GM19467 (cell line): ENCODE measurements at regions not wholly inside any gene's neighbourhood (a gene's known extent, or its start where the extent isn't known, plus 50 kb on each side); places are given as distances from the start of the nearest gene placed in this dataset.

ENCODE experiments used
- ATAC-seq: cut with Tn5 transposase; IDR thresholded peaks from one replicate; pipeline ENCODE4 v1.9.1; 2021; ENCODE audit warnings: mild to moderate bottlenecking, moderate library complexity; ENCODE audit not compliant: unreplicated experiment

DNA sequence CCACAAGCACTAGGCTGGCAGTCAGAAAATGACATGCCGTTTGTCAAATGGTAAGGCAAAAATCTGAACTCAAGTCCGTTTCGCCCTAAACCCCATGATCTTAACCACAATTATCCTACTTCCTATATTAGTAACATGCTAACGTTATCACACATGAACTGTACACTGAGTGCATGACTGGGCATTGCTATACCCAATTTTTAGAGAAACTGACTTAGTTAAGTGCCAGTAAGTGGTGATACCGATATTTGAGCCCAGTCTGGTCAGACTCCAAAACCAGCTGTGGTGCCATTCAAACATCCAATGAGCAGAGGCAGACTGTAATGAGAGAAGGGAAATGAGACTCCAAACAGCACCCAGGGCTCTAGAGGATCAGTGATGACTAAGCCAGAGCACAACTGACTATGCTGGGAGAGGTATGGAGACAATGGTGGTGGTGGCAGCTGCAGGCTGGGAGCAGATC, 311.7 kb upstream of the PKDCC start:
- ATAC-seq, result peak; percentile 83

DNA sequence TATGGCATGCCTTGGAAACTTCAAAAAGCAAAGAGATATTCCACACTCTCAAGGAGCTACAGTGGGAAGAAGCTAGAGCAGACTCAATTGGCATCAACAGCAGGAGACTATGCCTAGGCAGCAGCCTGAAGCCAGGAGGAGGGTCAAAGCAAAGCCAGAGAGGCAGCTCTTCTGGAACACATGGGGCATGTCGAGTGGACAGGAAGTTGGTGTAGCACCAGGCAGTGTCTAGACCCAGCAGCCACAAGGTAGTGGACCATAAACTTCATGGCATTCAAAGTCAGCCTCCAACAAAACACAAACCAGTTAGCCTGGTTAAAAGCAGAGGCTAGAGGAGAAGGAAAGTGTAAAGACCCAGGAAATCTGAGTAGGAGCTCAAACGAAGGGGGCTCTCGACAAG, 311.2 kb upstream of the PKDCC start:
- peak; percentile 39 for ATAC-seq

DNA sequence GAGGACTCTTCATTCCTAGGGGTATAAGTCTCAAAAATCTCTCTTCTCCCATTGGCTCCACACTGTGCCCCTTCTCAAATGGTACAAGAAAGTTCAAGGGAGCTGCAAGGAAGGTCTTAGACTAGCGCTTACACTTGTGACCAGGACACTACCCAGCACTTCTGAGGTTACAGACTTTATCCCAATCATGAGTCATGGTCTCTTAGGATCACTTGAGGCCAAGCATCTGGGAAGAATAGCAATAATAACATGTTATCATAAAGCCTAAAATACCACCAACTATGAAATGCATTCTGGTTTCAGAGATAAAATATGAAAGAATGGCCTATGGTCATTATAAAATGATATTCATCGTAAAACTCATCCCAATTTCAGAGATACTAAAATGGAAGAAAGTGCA, 309.9 kb upstream of the PKDCC start:
- no peak for ATAC-seq

DNA sequence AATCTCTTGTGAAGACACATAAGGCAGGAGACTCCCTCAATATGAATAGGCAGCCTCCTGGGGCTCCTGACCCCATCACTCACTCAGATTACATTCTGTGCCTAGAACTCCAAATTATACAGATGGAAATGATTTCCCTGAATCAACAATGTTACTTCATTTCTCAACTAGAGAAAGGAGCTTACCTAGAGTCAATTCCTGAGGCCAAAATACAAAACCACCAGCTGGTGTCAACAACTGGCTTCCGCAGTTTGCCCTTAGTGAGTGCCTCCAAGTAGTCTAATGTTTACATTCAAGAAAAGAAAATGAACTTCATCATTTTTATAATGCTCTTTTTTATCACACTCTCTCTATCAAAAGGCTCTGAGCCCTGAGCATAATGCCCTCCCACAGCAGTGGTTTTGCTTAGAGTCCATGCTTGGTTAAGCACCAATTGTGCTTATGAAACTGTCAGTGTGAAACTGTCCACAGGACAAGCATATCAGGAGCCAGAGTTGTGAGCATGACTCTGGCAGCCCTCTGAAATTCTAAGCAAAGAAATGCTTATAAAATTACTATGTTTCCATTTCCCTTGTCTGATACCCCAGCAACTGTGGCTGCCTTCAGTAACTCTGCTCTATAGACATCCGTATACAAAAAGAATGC, 305.7 kb upstream of the PKDCC start:
- peak; percentile 99 for ATAC-seq

DNA sequence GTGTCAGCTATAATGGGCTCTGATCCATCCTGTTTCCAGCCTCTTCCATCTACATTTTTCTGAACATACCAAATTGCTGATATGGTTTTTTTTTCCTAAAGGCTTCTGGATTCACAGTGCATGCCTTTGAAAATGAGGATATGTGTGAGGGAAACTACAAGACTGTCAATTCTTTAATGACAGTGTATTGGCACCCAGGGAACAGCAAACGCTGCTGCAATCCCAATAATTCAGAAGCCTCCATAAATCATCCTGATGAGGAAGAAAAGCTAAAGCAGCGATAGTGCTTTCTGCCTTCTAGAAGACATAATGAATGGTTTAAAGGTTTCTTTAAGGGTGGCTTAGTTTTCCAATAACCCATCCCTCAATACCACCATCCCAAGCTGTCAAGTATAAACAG, 304.5 kb upstream of the PKDCC start:
- no peak for ATAC-seq

DNA sequence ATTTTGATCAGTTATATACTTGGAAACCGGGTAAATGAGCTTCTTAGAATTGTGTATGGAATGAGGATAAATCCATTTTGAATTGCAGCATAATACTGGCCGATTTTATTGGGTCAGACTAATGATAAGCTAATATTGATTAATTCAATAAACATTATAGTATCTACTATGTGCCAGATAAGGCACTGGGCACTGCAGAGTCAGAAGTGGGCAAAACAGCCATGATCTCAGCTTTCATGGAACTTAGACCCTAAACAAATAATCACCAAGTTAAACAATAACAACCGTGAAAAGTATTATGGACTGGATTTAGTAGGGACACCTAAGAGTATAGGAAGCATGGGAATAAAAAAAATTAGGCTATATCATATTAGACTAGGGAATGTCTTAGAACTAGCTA, 297.0 kb upstream of the PKDCC start:
- ATAC-seq, result no peak

DNA sequence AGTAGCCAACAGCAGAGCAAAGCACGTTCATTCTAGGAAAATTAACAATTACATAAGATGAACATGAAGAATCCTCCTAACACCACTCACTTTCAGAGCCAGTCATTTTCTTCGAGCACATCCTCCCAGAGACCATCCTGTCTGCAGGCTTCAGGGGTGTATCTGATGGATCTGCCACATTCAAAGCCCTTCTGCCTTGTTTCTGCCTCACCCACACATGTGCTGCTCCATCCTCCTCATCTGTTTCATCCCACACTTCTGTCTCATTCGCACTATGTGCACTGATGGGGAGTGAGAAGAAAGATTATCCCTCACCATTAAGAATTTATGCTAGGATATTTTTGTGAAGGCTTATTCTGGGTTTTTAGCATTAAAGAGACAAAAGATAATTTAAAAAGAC, 287.9 kb upstream of the PKDCC start:
- no peak for ATAC-seq

DNA sequence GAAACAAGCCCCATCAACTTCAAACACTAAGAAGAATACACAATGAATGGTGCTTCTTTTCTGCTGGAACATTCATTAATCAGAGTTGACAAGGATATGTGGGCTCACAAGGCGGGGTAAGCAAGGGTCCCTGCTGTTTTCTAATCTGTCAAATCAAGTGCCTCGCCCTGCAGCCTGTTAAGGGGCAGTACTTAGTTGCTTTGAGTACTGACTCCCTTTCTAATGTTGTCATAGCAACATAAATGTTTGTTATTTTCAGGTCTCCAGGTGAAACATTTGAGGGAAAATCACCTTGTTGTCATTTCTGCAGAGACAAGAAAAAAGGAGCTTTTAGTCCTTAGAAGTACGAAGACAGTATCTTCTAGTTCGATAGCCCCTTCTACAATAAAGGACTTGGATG, 284.7 kb upstream of the PKDCC start:
- no peak for ATAC-seq

DNA sequence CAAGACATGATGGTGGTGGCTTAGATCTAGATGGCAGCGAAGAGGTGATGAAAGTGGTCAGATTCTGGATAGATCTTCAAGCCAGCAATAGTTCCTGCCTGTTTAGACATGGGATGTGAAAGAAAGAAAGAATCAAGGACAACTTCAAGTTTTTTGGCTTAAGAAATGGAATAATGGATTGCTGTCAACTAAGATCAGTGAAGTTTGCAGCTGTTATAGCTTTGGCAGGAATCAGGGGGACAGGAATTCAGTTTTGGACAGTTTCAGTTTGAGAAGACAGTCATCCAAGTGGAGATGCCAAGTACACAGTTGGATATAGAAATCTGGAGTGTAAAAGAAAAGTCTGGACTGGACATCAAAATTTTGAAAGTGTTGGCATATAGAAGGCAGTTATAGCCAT, 283.7 kb upstream of the PKDCC start:
- ATAC-seq, result no peak

DNA sequence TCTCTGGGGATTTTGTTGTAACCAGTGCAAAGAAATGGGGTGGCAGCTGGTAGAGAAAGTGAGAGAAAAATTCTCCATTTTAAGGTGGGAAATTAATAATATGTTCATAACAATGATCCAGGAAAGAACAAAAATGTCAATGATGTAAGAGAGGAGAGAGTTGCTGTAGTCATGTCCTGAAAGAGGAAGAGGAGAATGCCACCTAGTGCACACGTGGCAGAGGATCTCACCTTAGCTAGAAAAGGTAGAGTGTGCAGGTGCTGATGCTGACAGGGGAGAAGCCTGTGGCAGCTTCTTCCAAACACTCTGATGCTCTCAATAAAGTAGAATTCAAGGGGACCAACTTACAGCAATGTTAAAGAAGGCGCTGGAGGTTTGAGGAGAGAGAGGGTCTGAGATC, 282.9 kb upstream of the PKDCC start:
- no peak for ATAC-seq

DNA sequence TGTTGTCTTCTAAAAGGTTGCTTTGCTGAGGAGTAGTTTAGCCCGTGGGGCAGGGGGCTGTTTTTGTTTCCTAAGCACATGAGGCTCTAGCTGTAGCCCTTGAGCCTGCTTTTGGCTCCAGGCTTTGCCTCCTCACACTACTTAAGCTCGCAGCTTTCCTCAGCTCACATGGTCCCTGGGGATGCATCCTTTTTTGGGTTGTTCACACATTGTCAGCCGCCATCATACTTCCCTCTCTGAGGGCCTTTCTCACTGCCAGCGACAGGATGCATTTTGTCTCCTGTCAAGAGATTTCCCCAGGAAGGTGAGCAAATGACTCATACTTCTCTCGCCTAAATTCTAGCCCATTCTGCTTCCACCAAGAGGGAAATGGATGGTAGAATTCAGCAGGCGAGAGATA, 279.5 kb upstream of the PKDCC start:
- no peak for ATAC-seq

DNA sequence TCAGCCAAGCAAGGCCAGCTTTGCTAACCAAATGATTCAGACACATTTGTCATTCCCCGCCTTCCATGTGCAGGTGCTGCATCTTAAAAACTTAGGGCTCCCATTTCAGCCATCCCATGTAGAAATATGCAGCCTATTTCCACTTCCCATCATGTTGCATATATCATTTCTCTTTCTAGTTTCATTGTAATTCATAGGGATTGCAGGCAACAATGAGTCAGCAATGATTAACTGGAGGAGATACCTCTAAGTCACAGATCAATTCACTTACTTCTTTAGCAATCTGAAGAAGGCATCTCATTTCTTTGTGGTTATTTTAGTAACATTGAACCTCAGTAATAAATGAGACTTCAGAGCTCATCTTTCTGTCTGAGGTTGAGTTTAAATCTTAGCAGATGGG, 276.1 kb upstream of the PKDCC start:
- ATAC-seq, result no peak

DNA sequence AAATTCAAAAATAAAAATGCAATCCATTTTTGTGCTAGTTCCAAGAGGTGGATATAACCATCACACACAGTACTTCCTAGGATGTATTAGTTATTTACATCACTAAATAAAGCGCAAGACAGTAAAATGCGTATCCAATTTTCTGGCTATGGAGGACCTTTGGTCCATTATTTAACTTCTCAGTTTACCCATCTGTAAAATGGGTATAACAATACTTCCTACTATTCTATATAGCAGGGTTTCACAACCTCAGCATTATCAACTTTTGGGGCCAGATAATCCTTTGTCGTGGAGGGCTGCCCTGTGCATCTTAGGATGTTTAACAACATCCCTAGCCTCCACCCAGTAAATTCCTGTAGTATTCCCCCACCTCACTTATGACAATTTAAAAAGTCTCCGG, 275.1 kb upstream of the PKDCC start:
- no peak for ATAC-seq

DNA sequence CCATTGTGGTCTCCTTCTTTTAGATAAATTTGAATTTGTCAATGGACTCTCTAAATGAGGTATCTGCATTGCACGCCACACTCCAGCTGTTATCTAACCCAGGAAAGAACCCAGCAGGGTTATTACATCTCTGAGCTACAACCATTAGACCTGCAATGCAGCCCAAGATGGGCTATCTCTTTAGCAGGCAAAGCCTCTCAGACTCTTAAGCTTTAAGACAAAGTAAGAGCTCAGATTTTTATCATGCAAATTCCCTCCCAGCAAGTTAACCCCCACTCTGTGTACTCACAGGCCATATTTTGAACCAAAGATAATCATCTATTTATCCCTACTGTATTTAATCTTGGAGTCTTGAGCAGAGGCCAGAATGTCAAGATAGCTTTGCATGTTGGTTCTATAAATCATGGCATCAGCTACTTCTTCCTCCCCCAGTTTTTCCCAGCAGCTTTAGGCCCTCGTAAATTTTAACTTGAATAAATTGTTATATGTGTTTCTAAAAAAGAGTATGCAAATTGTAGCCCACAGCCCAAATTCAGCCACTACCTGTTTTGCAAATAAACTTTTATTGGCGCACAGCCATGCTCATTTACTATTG, 273.7 kb upstream of the PKDCC start:
- no peak for ATAC-seq

DNA sequence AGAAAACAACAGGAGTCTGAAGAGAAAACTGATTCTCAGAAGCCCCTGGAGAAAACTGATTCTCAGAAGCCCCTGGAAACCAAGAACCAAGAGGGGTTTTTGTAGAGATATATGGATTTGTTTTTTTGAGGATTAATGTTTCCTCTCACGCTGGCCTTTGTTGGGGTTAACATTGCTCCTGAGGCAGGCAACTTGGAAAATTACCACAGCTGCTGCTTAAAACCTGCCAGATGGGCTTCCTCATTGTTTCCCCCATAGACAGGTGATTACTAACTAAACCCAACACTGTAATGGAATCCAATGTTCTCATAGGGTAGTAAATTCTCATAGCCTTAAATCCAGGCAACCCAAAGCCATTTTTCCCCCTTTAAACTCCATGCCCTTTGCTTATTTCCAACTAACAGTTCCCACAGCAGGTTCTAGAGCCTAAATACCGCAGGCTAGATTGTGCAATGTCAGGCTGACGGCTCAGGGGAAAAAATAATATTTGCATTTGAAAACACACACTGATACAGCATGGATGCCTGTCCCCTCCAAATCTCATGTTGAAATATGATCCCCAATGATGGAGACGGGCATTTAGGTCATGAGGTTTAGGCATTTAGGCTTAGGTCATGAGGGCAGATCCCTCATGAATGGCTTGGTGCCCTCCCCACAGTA, 272.3 kb upstream of the PKDCC start:
- ATAC-seq, result no peak

DNA sequence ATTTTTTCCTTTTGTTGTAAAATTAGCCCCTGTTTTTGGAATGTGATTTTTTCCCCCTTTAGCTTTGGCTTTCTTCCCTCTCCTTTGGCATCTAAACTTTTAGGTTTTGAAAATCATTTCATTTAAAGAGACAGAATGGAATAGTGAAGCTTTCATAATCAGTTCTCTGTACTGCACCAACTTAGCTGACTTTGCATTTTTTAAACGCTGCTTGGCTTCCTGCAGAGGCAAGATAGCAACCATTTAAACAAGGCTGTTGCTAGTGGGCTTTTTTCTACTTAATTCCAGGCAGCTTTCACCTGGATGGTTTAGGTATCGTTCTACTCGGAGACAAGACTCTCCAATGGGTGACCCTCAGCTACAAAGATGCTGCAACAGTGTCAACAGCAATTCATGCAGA, 267.9 kb upstream of the PKDCC start:
- ATAC-seq, result no peak

DNA sequence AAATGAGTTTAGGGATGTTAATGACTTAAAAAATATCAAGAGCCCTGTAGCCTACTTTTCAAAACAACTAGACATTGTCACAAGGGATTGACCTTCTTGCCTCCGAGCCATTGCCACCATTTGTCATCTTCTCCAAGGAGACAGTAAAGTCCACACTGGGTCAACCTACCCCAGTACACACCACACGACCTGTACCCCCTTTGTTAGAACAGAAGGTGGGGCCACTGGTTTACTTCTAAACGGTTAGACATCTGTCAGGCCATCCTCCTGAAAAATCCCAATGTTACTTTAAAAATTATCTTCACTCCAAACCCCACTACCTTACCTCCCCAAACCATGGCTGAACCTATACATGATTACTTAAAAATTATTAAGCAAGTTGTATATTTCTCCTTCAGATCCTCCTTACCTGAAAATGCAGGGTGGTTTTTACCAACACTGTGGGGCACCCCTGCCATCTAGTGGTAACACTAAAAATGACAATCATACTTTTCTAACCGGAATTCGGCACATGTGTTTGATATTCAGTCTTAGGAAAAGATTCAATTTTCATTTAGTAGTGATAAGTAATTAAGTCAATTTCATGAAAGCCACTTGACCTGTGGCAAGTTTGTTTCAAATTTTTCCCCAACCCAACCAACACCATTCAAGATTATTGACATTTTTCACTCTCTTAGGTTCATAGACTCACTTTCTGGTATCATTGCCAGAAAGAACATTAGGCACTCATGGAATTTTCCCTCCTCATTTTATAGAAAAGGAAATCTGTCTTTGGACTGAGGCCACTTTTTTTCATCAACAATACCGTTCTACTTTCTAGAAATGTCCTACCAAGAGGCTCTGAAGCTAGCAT, 265.3 kb upstream of the PKDCC start:
- no peak for ATAC-seq

DNA sequence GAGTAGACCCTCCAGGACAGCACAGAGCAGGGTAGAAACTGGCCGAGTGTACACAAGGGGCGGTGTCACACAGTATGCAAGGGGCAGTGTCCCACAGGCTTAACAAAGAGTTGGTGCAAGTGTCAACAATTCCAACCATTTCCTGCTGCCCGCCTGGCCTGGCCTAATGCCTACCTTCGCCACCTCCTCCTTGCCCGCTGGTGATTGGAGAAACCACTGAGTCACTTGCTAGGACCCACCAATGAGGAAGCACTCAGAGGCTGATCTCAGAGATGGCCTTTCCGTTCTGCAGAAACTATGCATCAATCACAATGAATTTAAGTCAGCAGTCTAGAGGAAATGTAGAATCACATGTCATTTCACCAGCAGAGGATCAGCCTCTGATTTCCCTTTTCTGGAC, 263.3 kb upstream of the PKDCC start:
- no peak for ATAC-seq

DNA sequence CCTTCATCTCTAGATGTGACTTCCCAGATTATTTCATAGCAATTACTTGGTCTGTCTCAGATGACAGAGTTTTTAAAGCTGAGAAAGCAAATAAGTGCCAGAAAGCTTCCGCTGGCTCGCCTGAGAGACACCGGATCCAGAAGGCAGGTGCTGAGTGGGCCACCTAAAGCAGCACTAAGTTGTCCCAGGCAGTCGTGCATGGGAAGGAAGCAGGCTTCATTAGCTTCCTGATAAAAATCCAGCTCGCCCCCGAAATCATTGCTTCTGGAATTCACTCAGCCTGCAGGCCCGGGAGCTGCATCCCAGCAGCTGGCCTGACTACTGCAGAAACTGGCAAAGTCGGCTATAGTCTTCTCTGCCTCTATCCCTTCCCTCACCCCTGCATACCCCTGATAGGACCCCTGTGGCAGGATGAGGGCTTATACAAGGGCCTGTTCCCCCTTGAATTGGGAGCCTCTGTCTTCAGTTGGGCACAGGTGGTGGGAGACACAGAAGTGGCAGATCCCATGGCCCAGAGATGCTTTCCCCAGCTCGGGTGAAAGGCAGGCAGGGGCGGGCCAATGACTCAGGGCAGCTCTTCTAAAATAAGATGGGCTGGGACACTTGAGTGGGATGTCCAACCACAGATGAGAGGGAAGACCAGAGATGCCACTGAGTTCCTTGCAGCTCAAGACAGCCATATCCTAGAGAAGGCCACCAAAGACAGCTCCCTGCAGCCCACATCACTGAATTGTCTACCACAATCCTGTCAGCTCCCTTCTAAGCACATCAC, 262.4 kb upstream of the PKDCC start:
- no peak for ATAC-seq

DNA sequence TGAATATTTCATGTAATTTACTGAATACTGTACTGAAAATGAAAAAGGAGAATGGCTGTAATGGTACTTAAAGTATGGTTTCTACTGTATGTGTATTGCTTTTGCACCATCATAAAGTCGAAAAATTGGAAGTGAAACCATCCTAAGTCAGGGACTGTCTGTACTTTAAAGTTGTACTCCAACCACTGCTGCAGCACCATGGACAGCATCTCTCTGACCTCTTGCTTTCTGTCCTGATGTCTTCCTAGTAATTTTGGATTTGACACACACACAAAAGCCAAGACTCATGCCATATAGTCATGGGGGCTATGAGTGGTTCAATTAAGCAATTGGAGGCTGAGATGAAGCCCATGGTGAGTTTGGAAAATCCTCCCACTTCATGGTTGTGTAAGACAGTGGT, 256.3 kb upstream of the PKDCC start:
- no peak for ATAC-seq

DNA sequence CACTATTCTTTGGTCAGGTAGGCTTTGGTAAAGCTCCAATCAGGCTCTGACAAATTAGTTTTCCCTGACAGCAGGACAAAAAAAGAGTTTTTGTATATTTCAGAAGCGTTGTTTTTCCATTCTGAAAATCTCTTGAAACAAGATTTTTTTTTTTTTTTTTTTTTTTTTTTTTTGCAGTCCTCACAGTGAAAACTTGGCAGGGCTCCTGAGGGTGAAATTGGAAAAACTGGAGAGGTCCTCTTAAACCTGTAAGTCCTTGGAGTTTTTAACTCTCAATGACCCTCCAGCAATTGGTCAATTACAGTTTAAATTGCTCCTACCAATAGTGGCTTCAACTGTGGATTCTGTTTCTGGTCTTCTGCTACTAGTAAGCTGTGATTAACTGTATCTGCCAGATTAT, 244.5 kb upstream of the PKDCC start:
- no peak for ATAC-seq
